ENCODE measurements at regions not wholly inside any gene's neighbourhood (a gene's known extent, or its start where the extent isn't known, plus 50 kb on each side); places are given as distances from the start of the nearest gene placed in this dataset.
"Not testable (repeated sequence)": the region's sequence is repeated elsewhere in the genome, so short reads cannot be mapped to it uniquely, and the experiment has no call there.

GRCh38 chr1:101437800-101438199, 201.0 kb downstream of the S1PR1 start:
- no peak for DNase-seq (ENCODE audit: low spot score in 2 of 2)
- WGBS, 2 donors, result 47 to 66% methylated on average over 1 of the region's 1 CpG
- intact Hi-C loops (cut with DNase I; ENCODE audit: low total_unique reads), result no loop called here

GRCh38 chr1:101438359-101438758, 201.5 kb downstream of the S1PR1 start:
- intact Hi-C loops (cut with DNase I; ENCODE audit: low total_unique reads), result no loop called here
- DNase-seq (ENCODE audit: low spot score in 2 of 2), result no peak
- no peak for TF ChIP-seq CTCF (IDR thresholded peaks at IDR 0.05)
- TF ChIP-seq POLR2A (IDR thresholded peaks at IDR 0.05), result no peak
- no peak overlapping the region for H3K4me3 ChIP-seq (ENCODE audit: low read depth, poor library complexity, severe bottlenecking)
- 34 to 43% methylated on average over 3 of the region's 3 CpGs for WGBS, 2 donors

More at GRCh38 chr1:101437800-101438199, 201.0 kb downstream of the S1PR1 start:
- no peak overlapping the region for H3K4me3 ChIP-seq (ENCODE audit: low read depth, poor library complexity, severe bottlenecking)
- TF ChIP-seq CTCF (IDR thresholded peaks at IDR 0.05) (no peak), POLR2A (IDR thresholded peaks at IDR 0.05) (no peak)

- intact Hi-C loops (cut with DNase I; ENCODE audit: low total_unique reads), result no loop called here
- 82% methylated on average over 5 of the region's 5 CpGs for WGBS, 2 donors
- TF ChIP-seq CTCF (IDR thresholded peaks at IDR 0.05) (no peak), POLR2A (IDR thresholded peaks at IDR 0.05) (no peak)
- no peak overlapping the region for H3K4me3 ChIP-seq (ENCODE audit: low read depth, poor library complexity, severe bottlenecking)
- DNase-seq (ENCODE audit: low spot score in 2 of 2), result no peak
Observed at GRCh38 chr1:101440485-101440884, 203.7 kb downstream of the S1PR1 start.

- no peak for TF ChIP-seq POLR2A (IDR thresholded peaks at IDR 0.05)
- no peak for TF ChIP-seq CTCF (IDR thresholded peaks at IDR 0.05)
- intact Hi-C loops (cut with DNase I; ENCODE audit: low total_unique reads), result no loop called here
- H3K4me3 ChIP-seq (ENCODE audit: low read depth, poor library complexity, severe bottlenecking), result no peak overlapping the region
- no peak for DNase-seq (ENCODE audit: low spot score in 2 of 2)
- 79 to 83% methylated on average over 3 of the region's 3 CpGs for WGBS, 2 donors
Observed at GRCh38 chr1:101444381-101444780, 207.6 kb downstream of the S1PR1 start.

- TF ChIP-seq CTCF (IDR thresholded peaks at IDR 0.05) (no peak), POLR2A (IDR thresholded peaks at IDR 0.05) (no peak)
- DNase-seq (ENCODE audit: low spot score in 2 of 2), result no peak
- intact Hi-C loops (cut with DNase I; ENCODE audit: low total_unique reads), result no loop called here
Observed at GRCh38 chr1:101444873-101445618, 208.2 kb downstream of the S1PR1 start.

GRCh38 chr1:101448018-101448417, 211.2 kb downstream of the S1PR1 start:
- intact Hi-C loops (cut with DNase I; ENCODE audit: low total_unique reads), result no loop called here
- no peak for DNase-seq (ENCODE audit: low spot score in 2 of 2)
- H3K4me3 ChIP-seq (ENCODE audit: low read depth, poor library complexity, severe bottlenecking), result no peak overlapping the region
- TF ChIP-seq POLR2A (IDR thresholded peaks at IDR 0.05) (no peak), CTCF (IDR thresholded peaks at IDR 0.05) (no peak)

More at GRCh38 chr1:101444873-101445618, 208.2 kb downstream of the S1PR1 start:
- 40% methylated on average over 2 of the region's 2 CpGs for WGBS, 2 donors
- no peak overlapping the region for H3K4me3 ChIP-seq (ENCODE audit: low read depth, poor library complexity, severe bottlenecking)

- DNase-seq (ENCODE audit: low spot score in 2 of 2); H3K4me3 ChIP-seq (ENCODE audit: low read depth, poor library complexity, severe bottlenecking); intact Hi-C loops (cut with DNase I; ENCODE audit: low total_unique reads): not testable (repeated sequence)
- WGBS, 2 donors, result 96 to 98% methylated on average over 5 of the region's 5 CpGs
Observed at GRCh38 chr1:101450691-101451090, 213.9 kb downstream of the S1PR1 start.

All from lower leg skin (tissue), 4 donors.